ENCODE measurements at regions not wholly inside any gene's neighbourhood (a gene's known extent, or its start where the extent isn't known, plus 50 kb on each side); places are given as distances from the start of the nearest gene placed in this dataset.

- no peak for DNase-seq
Measured at GRCh38 chr10:78785991-78786390, 282.8 kb upstream of the ZMIZ1 start.

- no peak for DNase-seq
Measured at GRCh38 chr10:78787125-78787524, 281.6 kb upstream of the ZMIZ1 start.

- DNase-seq: no peak
Measured at GRCh38 chr10:78794736-78795455, 273.9 kb upstream of the ZMIZ1 start.

DNA sequence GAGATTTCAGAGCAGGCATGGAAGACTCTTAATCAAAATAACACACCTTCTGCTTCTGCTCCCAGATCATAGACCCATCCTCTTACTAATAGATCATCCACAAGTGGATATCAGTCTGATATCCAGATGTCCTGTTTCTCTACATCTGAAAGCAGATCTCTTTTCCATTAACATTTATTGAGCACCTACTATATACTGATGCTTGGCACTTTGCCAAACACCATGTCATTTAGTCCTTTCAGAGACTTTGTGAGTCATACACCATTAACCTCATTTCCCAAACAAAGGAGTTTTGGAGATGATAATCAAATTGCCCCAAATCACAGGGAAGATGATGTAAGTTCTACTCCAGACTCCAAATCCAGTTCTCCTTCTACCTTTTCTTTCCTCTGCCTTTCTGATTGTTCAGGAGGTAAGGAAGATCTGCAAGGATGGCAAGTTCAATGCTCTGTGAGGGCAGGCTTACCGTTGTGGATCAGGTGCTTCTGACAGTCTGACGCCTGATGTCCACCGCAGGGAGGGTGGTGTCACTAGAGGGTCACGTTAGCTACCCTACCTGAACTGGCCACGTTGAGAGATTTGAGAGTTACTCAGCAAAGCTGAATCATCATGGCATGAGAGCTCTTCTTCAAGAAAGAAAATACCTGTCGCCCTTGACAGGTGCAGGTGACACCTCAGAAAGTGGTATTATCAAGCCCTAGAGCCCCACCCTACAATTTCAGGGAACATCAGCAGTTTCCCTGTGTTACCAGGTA, 269.6 kb upstream of the ZMIZ1 start:
- DNase-seq: no peak

DNA sequence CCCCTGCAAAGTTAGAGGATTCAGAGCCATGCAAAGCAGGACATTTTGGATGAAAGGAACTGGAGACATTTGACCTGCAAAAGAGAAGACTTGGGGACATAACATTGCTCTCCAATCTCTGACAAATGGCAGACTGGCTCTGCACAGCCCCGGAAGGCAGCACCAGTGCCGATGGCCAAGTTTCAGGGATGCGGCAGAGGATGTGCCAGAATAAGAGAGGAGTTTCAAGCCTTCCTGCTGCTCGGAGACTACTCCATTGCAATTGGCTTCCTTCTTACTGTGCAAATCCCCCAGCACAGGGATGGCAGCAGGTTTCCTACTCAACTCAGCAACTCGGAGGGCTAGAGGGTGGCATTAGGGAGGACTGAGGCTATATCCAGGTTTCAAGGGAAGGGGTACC, 268.8 kb upstream of the ZMIZ1 start:
- no peak for DNase-seq

- no peak for DNase-seq
Measured at GRCh38 chr10:78800535-78801320, 268.0 kb upstream of the ZMIZ1 start.

GRCh38 chr10:78802431-78802830, 266.3 kb upstream of the ZMIZ1 start:
- DNase-seq: no peak

GRCh38 chr10:78802866-78803265, 265.9 kb upstream of the ZMIZ1 start:
- no peak for DNase-seq

DNA sequence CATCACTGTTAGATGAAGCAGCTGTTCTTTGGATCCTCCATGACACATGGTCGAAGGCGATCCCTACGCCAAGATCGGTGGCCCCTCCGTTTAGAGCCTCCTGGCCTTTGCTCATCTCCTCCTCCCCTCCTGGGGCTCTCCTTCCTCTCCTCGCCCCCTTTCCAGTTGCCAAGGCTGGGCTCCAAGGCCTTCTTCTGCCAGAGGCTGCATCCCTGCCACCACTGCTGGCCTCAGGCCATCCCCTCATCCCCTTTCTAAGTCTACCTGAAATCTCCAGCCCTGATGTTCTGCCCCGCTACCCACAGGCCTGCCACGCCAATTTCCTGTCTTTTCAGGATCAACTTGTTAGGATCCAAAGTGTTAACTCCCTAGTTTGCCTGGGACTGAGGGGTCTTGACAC, 265.1 kb upstream of the ZMIZ1 start:
- DNase-seq: no peak

- no peak for DNase-seq
Measured at GRCh38 chr10:78804411-78805032, 264.2 kb upstream of the ZMIZ1 start.

GRCh38 chr10:78805176-78805575, 263.6 kb upstream of the ZMIZ1 start:
- no peak for DNase-seq

DNA sequence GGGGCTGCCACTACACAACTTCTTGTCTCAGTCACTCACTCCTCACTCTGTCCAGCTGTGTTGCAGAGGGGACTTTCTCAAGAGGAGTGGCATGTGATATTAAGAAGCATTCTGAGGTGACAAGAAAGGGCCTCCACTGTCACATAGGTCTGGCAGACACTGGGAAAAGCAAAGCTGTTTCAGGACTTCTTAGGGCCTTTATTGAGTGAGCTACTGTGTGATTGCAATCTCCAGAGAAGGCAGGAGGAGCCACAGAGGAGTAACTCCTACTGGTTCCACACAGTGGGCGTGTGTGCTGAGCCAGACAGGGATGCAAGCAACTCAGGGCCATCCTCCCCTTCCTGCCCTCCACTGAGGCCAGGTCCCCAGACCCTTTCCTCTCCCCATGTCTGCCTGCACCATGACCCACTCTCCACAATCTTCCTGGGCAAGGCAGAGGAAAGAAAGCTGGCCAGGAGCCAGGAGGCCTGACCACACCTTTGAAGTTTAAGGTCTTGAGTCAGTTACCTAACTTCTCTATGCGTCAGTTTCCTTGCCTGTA, 262.0 kb upstream of the ZMIZ1 start:
- DNase-seq: no peak

DNA sequence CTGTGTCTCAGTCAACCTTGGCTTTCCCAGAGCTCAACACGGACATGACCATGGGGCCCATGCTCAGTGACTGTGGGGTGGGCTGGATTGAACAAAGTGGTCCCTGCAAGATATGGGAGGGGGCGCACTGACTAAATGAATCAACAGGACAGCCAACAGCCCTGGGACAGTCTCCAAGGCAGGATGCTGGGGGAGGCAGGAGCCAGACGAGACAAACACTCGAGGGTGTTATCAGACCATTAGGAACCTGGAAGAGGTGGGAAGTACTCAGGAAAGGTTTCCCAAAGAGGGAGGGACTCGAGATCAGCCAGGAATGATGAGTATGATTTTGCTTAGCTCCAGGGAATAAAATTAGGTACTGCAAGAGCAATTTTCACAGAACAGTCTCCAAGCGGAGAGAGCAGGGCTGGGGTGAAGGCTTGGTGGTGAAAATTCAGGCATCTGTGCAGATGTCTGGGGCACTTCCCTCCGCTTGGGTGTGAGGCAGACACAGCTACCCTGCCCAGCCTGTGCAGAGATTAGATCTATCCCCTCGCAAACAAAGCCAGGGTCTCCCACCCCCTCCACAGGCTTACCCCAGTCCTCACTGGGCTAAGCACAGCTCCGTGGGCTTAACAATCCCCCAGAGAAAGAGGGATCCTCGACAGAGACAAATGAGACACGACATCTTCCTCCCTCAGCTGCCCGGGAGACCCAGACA, 261.1 kb upstream of the ZMIZ1 start:
- no peak for DNase-seq

GRCh38 chr10:78808286-78808685, 260.5 kb upstream of the ZMIZ1 start:
- no peak for DNase-seq

- no peak for DNase-seq
Measured at GRCh38 chr10:78808736-78809367, 259.9 kb upstream of the ZMIZ1 start.

GRCh38 chr10:78811174-78811573, 257.6 kb upstream of the ZMIZ1 start:
- DNase-seq: no peak

DNA sequence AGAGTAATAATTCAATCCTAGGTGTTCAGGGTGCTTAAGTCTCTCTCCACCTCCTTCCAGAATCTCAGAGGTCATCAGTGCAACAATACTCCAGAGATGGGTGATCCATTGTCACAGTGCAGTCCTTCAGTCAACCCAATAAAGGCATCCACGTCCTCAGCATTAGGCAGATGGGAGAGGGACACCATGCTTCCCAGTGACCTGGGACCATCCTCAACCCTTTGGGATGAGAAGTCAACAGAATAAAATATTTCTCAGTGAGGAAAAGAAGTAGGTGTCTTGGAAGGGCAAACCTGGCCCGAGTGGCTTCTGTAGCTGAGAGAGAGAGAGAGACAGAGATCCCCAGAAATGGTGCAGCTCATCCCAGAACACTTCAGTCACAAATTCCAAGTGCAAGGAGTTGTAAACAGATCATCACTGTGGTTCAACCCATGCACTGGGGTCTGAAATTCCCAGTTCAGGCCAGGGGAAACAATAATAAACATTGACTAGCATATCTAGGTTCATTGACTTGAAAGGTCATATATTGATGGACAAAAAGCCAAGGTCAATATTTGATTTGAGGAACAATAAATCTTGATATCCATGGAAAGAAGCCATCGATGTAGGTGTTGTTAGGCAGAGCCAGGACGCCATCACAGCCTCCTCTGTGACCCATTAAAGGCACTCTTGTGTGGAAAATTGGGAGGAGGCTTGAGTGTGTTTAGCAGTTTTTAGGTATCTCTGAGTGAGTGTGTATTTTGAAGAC, 256.0 kb upstream of the ZMIZ1 start:
- no peak for DNase-seq

DNA sequence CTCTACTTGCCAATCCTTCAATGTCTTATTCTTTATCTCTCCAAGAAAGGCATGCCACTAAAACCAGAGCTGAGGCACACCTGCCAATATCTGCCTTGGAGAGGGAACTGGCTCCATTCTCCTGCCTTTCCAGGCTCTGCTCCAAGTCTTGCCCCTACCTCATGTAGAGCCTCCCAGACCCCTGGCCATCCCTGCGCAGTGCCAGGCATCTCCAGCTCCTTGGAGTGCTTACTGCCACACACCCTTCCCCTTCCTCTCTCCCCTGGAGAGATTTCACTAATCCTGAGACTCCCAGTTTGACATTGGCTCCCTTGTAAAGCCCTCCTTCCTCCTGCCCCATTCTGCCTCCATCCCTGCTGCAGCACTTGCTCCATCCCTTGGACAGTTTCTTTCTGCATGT, 255.2 kb upstream of the ZMIZ1 start:
- no peak for DNase-seq

DNA sequence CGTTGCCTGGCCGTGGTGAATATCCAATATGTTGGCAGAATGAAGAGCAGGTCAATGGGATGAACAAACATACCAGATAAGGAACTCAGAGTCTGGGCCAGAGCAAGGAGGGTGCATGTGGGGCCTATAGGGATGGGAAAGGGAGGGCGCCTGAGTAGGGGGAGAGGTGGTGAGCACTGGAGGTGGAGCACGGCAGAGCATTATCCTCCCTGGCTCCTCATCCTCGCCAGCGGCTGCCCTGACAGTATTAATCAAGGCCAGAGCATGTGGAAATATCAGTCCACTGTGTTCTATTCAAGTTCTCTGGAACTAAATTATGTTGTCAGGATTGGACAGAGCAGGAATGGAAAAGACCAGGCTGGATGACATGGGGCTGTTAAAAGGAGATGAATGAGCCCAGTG, 254.8 kb upstream of the ZMIZ1 start:
- DNase-seq: no peak

GRCh38 chr10:78814407-78814806, 254.4 kb upstream of the ZMIZ1 start:
- no peak for DNase-seq

- no peak for DNase-seq
Measured at GRCh38 chr10:78815702-78816334, 252.9 kb upstream of the ZMIZ1 start.

Measured in effector CD4-positive, alpha-beta T cell (primary cell).